GM12873 (cell line): ENCODE measurements at regions not wholly inside any gene's neighbourhood (a gene's known extent, or its start where the extent isn't known, plus 50 kb on each side); places are given as distances from the start of the nearest gene placed in this dataset.

Source experiments
- TF ChIP-seq, protein P1 (sequence below): IDR thresholded peaks from 2 replicates; pipeline ENCODE4 v1.5.1; 2012; ENCODE audit warnings: low read depth, mild to moderate bottlenecking, moderate library complexity, low read length, control low read depth; ENCODE audit not compliant: insufficient read depth; ENCODE audit errors: missing control alignments

DNA sequence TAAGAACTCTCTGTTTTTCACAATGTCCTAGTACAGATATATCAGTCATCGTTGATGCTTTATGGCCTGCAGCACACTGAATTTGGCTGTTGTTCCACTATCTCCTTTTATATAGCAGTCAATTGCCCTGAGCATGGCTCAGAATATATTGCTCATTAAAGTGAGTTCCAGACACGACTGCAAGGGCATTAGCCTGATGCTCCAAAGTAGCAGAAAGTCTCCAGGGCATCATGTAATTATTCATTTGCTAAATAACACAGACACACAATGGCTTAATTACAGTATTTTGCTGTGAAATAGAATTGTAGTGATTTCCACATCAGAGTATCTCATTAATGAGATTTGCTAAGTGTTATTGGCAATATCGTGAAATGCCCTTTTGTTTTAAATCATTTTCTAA, 1167.5 kb downstream of the AACS start:
- TF ChIP-seq, protein P1, sequence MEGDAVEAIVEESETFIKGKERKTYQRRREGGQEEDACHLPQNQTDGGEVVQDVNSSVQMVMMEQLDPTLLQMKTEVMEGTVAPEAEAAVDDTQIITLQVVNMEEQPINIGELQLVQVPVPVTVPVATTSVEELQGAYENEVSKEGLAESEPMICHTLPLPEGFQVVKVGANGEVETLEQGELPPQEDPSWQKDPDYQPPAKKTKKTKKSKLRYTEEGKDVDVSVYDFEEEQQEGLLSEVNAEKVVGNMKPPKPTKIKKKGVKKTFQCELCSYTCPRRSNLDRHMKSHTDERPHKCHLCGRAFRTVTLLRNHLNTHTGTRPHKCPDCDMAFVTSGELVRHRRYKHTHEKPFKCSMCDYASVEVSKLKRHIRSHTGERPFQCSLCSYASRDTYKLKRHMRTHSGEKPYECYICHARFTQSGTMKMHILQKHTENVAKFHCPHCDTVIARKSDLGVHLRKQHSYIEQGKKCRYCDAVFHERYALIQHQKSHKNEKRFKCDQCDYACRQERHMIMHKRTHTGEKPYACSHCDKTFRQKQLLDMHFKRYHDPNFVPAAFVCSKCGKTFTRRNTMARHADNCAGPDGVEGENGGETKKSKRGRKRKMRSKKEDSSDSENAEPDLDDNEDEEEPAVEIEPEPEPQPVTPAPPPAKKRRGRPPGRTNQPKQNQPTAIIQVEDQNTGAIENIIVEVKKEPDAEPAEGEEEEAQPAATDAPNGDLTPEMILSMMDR, result no peak

DNA sequence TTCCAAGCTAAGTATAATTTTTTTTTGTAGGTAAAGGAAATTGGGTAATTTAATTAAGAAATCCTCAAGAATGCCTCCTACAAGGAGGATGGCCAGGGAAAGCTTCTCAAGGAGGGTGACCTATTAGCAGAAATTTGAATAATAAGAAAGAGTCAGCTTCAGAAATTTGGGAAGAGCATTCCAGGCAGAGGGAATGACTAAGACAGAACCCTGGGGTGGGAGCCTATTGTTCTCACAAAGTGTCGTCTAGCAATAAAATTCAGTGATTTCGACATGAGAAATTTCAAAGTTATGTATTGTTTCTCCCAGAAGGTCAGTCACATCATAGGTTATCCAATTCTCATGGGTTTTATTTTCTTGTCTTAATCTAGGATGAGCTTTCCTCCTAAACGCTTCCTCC, 1168.4 kb downstream of the AACS start:
- TF ChIP-seq, protein P1, result no peak

DNA sequence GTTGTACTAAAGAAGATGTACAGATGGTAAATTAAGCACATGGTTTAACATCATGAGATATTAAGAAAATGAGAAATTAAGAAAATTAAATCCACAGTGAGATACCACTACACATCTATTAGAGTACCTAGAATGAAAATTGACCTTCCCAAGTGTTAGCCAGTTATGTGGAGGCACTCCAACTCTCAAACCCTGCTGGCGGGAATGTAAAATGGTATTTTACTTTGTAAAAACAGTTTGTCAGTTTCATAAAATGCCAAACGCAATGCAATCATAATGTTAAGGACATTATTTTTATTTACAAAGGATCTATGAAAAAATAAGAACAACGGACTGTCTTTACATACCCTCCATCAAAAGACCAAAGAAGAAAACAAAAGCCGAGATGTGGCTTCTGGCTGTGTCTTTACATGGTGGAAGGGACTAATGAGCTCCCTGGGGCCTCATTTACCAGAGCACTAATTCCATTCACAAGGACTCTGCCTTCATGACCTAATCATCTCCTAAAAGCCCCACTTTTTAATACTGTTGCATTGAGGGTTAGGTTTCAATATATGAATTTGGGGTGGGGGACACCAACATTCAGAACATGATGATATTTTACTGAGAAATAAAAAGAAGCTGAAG, 1178.7 kb downstream of the AACS start:
- TF ChIP-seq, protein P1, result no peak

DNA sequence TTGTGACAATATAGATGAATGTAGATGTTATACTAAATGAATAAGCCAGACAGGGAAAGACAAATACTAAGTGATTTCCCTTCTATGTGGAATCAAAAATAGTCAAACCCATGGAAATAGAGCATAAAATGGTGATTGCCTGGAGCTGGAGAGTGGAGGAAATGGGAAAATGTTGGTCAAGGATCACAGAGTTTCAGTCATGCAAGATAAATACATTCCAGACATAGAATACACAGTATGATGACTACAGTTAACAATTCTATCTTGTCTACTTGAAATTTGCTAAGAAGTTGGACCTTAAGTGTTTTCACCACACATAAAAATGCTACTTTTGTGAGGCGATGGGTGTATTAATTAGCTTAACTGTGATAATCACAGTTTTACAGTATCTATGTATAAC, 1182.7 kb downstream of the AACS start:
- TF ChIP-seq, protein P1, result no peak

DNA sequence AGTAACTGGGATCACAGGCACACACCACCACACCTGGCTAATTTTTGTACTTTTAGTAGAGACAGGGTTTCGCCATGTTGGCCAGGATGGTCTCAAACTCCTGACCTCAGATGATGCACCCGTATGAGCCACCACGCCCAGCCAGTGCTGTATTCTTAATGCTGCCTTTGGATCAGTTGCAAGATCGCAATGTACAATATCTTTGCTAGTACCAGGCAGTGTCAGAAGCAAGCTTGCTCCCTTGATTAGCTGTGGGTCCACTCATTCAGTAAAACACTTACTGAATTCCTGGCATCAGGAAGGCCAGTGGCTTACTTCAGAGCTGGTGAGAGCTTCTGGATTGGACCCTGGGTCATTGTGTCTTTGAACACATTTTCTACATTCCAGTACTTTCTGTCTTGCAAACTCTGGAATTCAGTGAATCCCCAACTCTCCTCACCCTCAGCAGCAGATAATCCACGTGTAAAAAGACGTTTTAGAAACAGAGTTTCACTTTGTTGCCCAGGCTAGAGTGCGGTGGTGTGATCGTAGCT, 1183.7 kb downstream of the AACS start:
- TF ChIP-seq, protein P1, result no peak

DNA sequence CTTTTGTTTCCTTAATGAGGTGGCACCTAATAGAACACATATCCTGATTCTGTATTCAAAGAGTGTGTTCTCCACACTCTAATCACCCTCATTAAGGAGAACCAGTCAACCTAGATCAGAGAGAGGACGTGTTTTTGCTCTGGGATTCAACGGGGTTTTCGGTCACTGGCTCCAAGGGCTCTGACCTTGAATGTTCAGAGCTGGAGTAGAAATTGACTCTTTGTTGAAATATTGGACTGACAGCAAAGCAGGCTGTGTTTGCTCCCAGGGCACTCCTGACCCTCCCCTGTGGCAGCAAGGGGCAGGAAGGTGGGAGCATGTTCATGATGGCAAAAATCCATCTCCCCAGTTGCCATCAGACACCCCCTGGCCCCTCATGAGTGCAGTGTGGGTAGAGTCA, 1193.0 kb downstream of the AACS start:
- TF ChIP-seq, protein P1, result no peak

DNA sequence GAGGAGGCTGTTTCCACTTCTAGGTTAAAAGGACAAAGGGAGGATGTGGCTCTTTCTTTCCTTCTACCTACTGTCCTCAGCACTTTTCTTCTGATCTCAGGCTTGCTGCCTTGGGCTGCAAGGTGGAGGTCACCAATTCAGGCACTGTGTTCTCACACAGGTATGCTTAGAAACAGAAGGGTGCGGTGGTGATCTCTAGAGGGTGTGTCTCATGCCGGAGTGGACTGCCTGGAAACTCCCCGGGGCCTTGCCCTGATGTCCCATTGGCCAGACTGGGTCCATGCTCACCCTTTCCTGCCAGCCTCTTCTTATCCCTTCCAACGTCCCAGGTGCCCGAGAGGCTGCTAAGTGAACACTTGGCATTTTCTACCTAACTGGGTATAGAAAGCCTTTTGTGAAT, 1197.6 kb downstream of the AACS start:
- TF ChIP-seq, protein P1, result no peak
